ENCODE measurements at regions not wholly inside any gene's neighbourhood (a gene's known extent, or its start where the extent isn't known, plus 50 kb on each side); places are given as distances from the start of the nearest gene placed in this dataset.
A peak's percentile ranks its signal among the peaks of the same experiment; 100 is the strongest.

GRCh38 chr2:217669831-217670230 lies 333.0 kb downstream of the TNS1 start:
- H3K9me3 ChIP-seq (ENCODE audit: low read depth), result no peaks in the 10 kb centered on the region
- H3K79me2 ChIP-seq, result no peaks in the 10 kb centered on the region
- DNase-seq (ENCODE audit: low spot score), result no peak
- no peaks in the 10 kb centered on the region for H3K36me3 ChIP-seq (replicated peaks; ENCODE audit: insufficient read depth, low read depth)
- H3K27me3 ChIP-seq, result no peaks in the 10 kb centered on the region
- no peaks in the 10 kb centered on the region for H4K20me1 ChIP-seq (ENCODE audit: insufficient read depth, poor library complexity, severe bottlenecking)
- TF ChIP-seq, protein P1, sequence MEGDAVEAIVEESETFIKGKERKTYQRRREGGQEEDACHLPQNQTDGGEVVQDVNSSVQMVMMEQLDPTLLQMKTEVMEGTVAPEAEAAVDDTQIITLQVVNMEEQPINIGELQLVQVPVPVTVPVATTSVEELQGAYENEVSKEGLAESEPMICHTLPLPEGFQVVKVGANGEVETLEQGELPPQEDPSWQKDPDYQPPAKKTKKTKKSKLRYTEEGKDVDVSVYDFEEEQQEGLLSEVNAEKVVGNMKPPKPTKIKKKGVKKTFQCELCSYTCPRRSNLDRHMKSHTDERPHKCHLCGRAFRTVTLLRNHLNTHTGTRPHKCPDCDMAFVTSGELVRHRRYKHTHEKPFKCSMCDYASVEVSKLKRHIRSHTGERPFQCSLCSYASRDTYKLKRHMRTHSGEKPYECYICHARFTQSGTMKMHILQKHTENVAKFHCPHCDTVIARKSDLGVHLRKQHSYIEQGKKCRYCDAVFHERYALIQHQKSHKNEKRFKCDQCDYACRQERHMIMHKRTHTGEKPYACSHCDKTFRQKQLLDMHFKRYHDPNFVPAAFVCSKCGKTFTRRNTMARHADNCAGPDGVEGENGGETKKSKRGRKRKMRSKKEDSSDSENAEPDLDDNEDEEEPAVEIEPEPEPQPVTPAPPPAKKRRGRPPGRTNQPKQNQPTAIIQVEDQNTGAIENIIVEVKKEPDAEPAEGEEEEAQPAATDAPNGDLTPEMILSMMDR (IDR thresholded peaks at IDR 0.05; ENCODE audit: poor library complexity), result no peak
- no peak overlapping the region for H3K4me3 ChIP-seq
- no peak overlapping the region for H2AFZ ChIP-seq
- no peaks in the 10 kb centered on the region for H3K4me1 ChIP-seq (ENCODE audit: insufficient read depth)
- no peaks in the 10 kb centered on the region for H3K9me2 ChIP-seq (replicated peaks; ENCODE audit: insufficient read depth)
- H3K27ac ChIP-seq, result no peak overlapping the region
- 97% methylated on average over 3 of the region's 3 CpGs for WGBS (ENCODE audit: low lambda C conversion rate, missing lambda C conversion rate)
- no peak overlapping the region for H3K4me2 ChIP-seq

DNA sequence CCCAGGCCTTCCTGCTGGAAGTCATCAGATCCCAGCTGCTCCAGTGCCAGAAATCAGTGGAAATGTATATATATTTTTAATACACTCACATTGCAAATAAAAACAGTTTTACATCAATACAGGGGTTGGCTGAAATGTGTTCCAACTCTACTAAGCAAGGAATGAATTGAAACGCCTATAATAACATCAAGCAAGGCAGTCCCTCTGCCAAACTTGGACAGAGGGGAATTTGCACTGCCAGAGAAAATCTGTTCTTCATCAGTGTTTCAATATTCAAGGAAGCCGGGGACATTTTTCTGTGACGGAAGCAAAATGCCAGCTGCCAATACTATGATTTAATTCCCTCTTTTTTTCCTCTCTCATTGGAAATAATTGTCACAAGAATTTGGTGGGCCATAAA lies 335.3 kb downstream of the TNS1 start:
- no peaks in the 10 kb centered on the region for H3K9me3 ChIP-seq (ENCODE audit: low read depth)
- no peaks in the 10 kb centered on the region for H3K9me2 ChIP-seq (replicated peaks; ENCODE audit: insufficient read depth)
- no peak for DNase-seq (ENCODE audit: low spot score)
- no peaks in the 10 kb centered on the region for H3K27me3 ChIP-seq
- H3K4me1 ChIP-seq (ENCODE audit: insufficient read depth), result no peaks in the 10 kb centered on the region
- H2AFZ ChIP-seq, result no peak overlapping the region
- no peaks in the 10 kb centered on the region for H4K20me1 ChIP-seq (ENCODE audit: insufficient read depth, poor library complexity, severe bottlenecking)
- WGBS (ENCODE audit: low lambda C conversion rate, missing lambda C conversion rate), result 50% methylated on average over 3 of the region's 3 CpGs
- no peaks in the 10 kb centered on the region for H3K79me2 ChIP-seq
- TF ChIP-seq, protein P1 (IDR thresholded peaks at IDR 0.05; ENCODE audit: poor library complexity), result no peak
- TF ChIP-seq EZH2 (IDR thresholded peaks at IDR 0.05; ENCODE audit: borderline replicate concordance) (no peak), EZH2phosphoT487 (IDR thresholded peaks at IDR 0.05; ENCODE audit: low read depth, severe bottlenecking, unreplicated experiment) (no peak)
- no peak overlapping the region for H3K4me2 ChIP-seq
- no peaks in the 10 kb centered on the region for H3K36me3 ChIP-seq (replicated peaks; ENCODE audit: insufficient read depth, low read depth)
- H3K27ac ChIP-seq, result peak overlapping the region; percentile 80
- H3K4me3 ChIP-seq, result no peak overlapping the region

GRCh38 chr2:217667035-217667434 lies 335.8 kb downstream of the TNS1 start:
- no peaks in the 10 kb centered on the region for H3K4me1 ChIP-seq (ENCODE audit: insufficient read depth)
- peak overlapping the region; percentile 80 for H3K27ac ChIP-seq
- 81% methylated on average over 2 of the region's 2 CpGs for WGBS (ENCODE audit: low lambda C conversion rate, missing lambda C conversion rate)
- H3K4me2 ChIP-seq, result no peak overlapping the region
- no peaks in the 10 kb centered on the region for H4K20me1 ChIP-seq (ENCODE audit: insufficient read depth, poor library complexity, severe bottlenecking)
- H2AFZ ChIP-seq, result no peak overlapping the region
- no peaks in the 10 kb centered on the region for H3K79me2 ChIP-seq
- no peaks in the 10 kb centered on the region for H3K36me3 ChIP-seq (replicated peaks; ENCODE audit: insufficient read depth, low read depth)
- no peaks in the 10 kb centered on the region for H3K9me2 ChIP-seq (replicated peaks; ENCODE audit: insufficient read depth)
- DNase-seq (ENCODE audit: low spot score), result no peak
- TF ChIP-seq EZH2phosphoT487 (IDR thresholded peaks at IDR 0.05; ENCODE audit: low read depth, severe bottlenecking, unreplicated experiment) (no peak), EZH2 (IDR thresholded peaks at IDR 0.05; ENCODE audit: borderline replicate concordance) (no peak)
- TF ChIP-seq, protein P1 (IDR thresholded peaks at IDR 0.05; ENCODE audit: poor library complexity), result no peak
- no peak overlapping the region for H3K4me3 ChIP-seq
- H3K27me3 ChIP-seq, result no peaks in the 10 kb centered on the region
- no peaks in the 10 kb centered on the region for H3K9me3 ChIP-seq (ENCODE audit: low read depth)

GRCh38 chr2:217666338-217666737 lies 336.5 kb downstream of the TNS1 start:
- H3K36me3 ChIP-seq (replicated peaks; ENCODE audit: insufficient read depth, low read depth), result no peaks in the 10 kb centered on the region
- no peak overlapping the region for H2AFZ ChIP-seq
- no peaks in the 10 kb centered on the region for H3K9me3 ChIP-seq (ENCODE audit: low read depth)
- H3K79me2 ChIP-seq, result no peaks in the 10 kb centered on the region
- WGBS (ENCODE audit: low lambda C conversion rate, missing lambda C conversion rate), result 73% methylated on average over 2 of the region's 2 CpGs
- no peak overlapping the region for H3K4me3 ChIP-seq
- H3K27me3 ChIP-seq, result no peaks in the 10 kb centered on the region
- TF ChIP-seq, protein P1 (IDR thresholded peaks at IDR 0.05; ENCODE audit: poor library complexity), result no peak
- no peak for TF ChIP-seq EZH2 (IDR thresholded peaks at IDR 0.05; ENCODE audit: borderline replicate concordance)
- TF ChIP-seq EZH2phosphoT487 (IDR thresholded peaks at IDR 0.05; ENCODE audit: low read depth, severe bottlenecking, unreplicated experiment), result no peak
- H3K4me2 ChIP-seq, result no peak overlapping the region
- no peak overlapping the region for H3K27ac ChIP-seq
- no peaks in the 10 kb centered on the region for H4K20me1 ChIP-seq (ENCODE audit: insufficient read depth, poor library complexity, severe bottlenecking)
- no peaks in the 10 kb centered on the region for H3K9me2 ChIP-seq (replicated peaks; ENCODE audit: insufficient read depth)
- no peak for DNase-seq (ENCODE audit: low spot score)
- no peaks in the 10 kb centered on the region for H3K4me1 ChIP-seq (ENCODE audit: insufficient read depth)
